GM23338 (cell line): ENCODE measurements at regions not wholly inside any gene's neighbourhood (a gene's known extent, or its start where the extent isn't known, plus 50 kb on each side); places are given as distances from the start of the nearest gene placed in this dataset.

Experiments
- ATAC-seq: fragments of 200-7000 bp; cut with Tn5 transposase; 3 replicates; pipeline ENCODE4 v1.9.1; 2020
- DNase-seq: peaks from one replicate; pipeline ENCODE4 v3.0.0-alpha.2; 2015; ENCODE audit warnings: low spot score
- H2AFZ ChIP-seq: fragments of 200-600 bp; sonication (generic); 2 replicates; pipeline ENCODE4 v1.8.0; 2016; ENCODE audit warnings: antibody characterized with exemption, mild to moderate bottlenecking, moderate library complexity
- H3F3A ChIP-seq: fragments of 200-600 bp; sonication (generic); replicated peaks from 2 replicates; pipeline ENCODE4 v1.8.0; 2017; ENCODE audit warnings: antibody characterized with exemption, mixed run types, low read depth
- H3K27ac ChIP-seq: fragments of 200-600 bp; sonication (generic); 2 replicates; pipeline ENCODE4 v1.6.1; 2016; ENCODE audit warnings: low read depth
- H3K27me3 ChIP-seq: fragments of 200-600 bp; sonication (generic); 2 replicates; pipeline ENCODE4 v1.8.0; 2016; ENCODE audit warnings: mild to moderate bottlenecking, mixed run types, moderate library complexity; ENCODE audit not compliant: insufficient read depth
- H3K36me3 ChIP-seq: fragments of 200-600 bp; sonication (generic); 2 replicates; pipeline ENCODE4 v1.8.0; 2016; ENCODE audit warnings: mild to moderate bottlenecking; ENCODE audit not compliant: insufficient read depth
- H3K4me1 ChIP-seq: fragments of 200-600 bp; sonication (generic); 2 replicates; pipeline ENCODE4 v1.8.0; 2016; ENCODE audit warnings: mild to moderate bottlenecking, moderate library complexity; ENCODE audit not compliant: insufficient read depth
- H3K4me2 ChIP-seq: fragments of 200-600 bp; sonication (generic); 2 replicates; pipeline ENCODE4 v1.7.1; 2017; ENCODE audit warnings: mixed run types
- H3K4me3 ChIP-seq: fragments of 200-600 bp; sonication (generic); 2 replicates; pipeline ENCODE4 v1.6.1; 2016; ENCODE audit warnings: mixed run types
- H3K79me2 ChIP-seq: fragments of 200-600 bp; sonication (generic); replicated peaks from 2 replicates; pipeline ENCODE4 v1.8.0; 2017; ENCODE audit warnings: mild to moderate bottlenecking; ENCODE audit not compliant: insufficient read depth
- H3K9me2 ChIP-seq: fragments of 200-600 bp; sonication (generic); 2 replicates; pipeline ENCODE4 v1.8.0; 2017; ENCODE audit not compliant: insufficient read depth
- H4K20me1 ChIP-seq: fragments of 200-600 bp; sonication (generic); replicated peaks from 2 replicates; pipeline ENCODE4 v1.8.0; 2017; ENCODE audit warnings: mild to moderate bottlenecking; ENCODE audit not compliant: insufficient read depth
- H3K27ac Mint-ChIP-seq: 2 replicates; pipeline ENCODE4 v1.8.0; 2020; ENCODE audit warnings: inconsistent platforms, mild to moderate bottlenecking, moderate library complexity, mixed read lengths
- H3K27me3 Mint-ChIP-seq: 3 replicates; pipeline ENCODE4 v1.8.0; 2022; ENCODE audit warnings: low read depth, mild to moderate bottlenecking, moderate library complexity, mixed read lengths, inconsistent platforms; ENCODE audit not compliant: insufficient read depth, poor library complexity
- H3K36me3 Mint-ChIP-seq: 3 replicates; pipeline ENCODE4 v1.8.0; 2021; ENCODE audit warnings: low read depth, mild to moderate bottlenecking, inconsistent platforms, moderate library complexity, mixed read lengths
- H3K4me1 Mint-ChIP-seq: 3 replicates; pipeline ENCODE4 v1.8.0; 2020; ENCODE audit warnings: mild to moderate bottlenecking, inconsistent platforms, mixed read lengths
- H3K4me3 Mint-ChIP-seq: 3 replicates; pipeline ENCODE4 v1.8.0; 2021; ENCODE audit warnings: moderate library complexity, mild to moderate bottlenecking, inconsistent platforms, mixed read lengths
- H3K9me3 Mint-ChIP-seq: 3 replicates; pipeline ENCODE4 v1.8.0; 2020; ENCODE audit warnings: moderate library complexity, mild to moderate bottlenecking, inconsistent platforms, mixed read lengths
- CREB1 ChIP-seq: fragments of 250-450 bp; sonication (Bioruptor Pico); IDR thresholded peaks from 2 replicates; pipeline ENCODE4 v1.5.0; 2020; ENCODE audit warnings: low read depth, mild to moderate bottlenecking, moderate library complexity
- EZH2phosphoT487 ChIP-seq: fragments of 200-600 bp; sonication (generic); IDR thresholded peaks from one replicate; pipeline ENCODE4 v1.8.1; 2018; ENCODE audit warnings: antibody characterized with exemption; ENCODE audit not compliant: unreplicated experiment
- NANOG ChIP-seq: IDR thresholded peaks from 2 replicates; pipeline ENCODE4 v1.6.1; 2016; ENCODE audit warnings: antibody characterized with exemption, borderline replicate concordance
- POLR2AphosphoS5 ChIP-seq: IDR thresholded peaks from 2 replicates; pipeline ENCODE4 v1.6.1; 2016; ENCODE audit warnings: antibody characterized with exemption, low read depth
- ZNF114 ChIP-seq: fragments of 250-450 bp; sonication (Bioruptor Pico); IDR thresholded peaks from 2 replicates; pipeline ENCODE4 v1.5.0; 2020; ENCODE audit warnings: mild to moderate bottlenecking, moderate library complexity
- TF ChIP-seq, protein P1 (sequence below): IDR thresholded peaks from one replicate; pipeline ENCODE4 v1.6.1; 2018; ENCODE audit warnings: antibody characterized with exemption; ENCODE audit not compliant: unreplicated experiment
- TF ChIP-seq, protein P2 (sequence below), 2 experiments: fragments of 200-600 bp in 1 of 2; sonication (generic) in 1 of 2; conservative IDR thresholded peaks; 2 replicates each; pipeline versions ENCODE4 v1.5.1 to v1.6.1; 2016 to 2017; ENCODE audit warnings: antibody characterized with exemption in 2 of 2, low read depth in 2 of 2, mild to moderate bottlenecking in 2 of 2, moderate library complexity in 1 of 2

DNA sequence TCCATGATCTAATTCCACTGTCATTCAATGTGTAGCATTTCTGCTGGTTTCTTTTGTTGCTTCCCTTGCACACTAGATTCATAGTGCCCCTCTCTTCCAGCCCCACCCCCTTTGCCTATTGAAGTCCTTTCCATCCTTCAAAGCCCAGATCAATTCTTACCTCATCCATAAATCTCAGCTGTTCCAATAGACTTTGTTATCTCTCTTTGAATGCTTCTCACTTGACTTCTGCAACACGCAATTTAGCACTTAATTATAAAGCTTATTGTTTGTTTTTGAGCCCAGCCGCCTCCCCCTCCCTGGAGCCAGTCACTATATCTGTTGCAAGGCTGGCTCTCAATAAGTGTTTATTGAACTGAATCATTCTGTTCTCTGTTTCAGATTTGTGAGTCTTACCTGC, 174.6 kb upstream of the TBL1XR1 start:
- DNase-seq (no peak), ATAC-seq (no peak)
- Histone ChIP-seq H3K27me3 (no peaks in the 10 kb centered on the region), H3K9me2 (no peaks in the 10 kb centered on the region), H3K4me1 (no peaks in the 10 kb centered on the region), H3K4me2 (no peak overlapping the region), H3K27ac (no peak overlapping the region), H2AFZ (no peak overlapping the region), H3K4me3 (no peak overlapping the region), H3K36me3 (no peaks in the 10 kb centered on the region), H4K20me1 (no peaks in the 10 kb centered on the region), H3F3A (no peaks in the 10 kb centered on the region), H3K79me2 (no peaks in the 10 kb centered on the region)
- H3K27ac Mint-ChIP-seq: no peak overlapping the region
- H3K4me3 Mint-ChIP-seq: no peak overlapping the region
- H3K9me3 Mint-ChIP-seq: no peaks in the 10 kb centered on the region; the same call in 2 of the 3 replicates
- H3K27me3 Mint-ChIP-seq: no peaks in the 10 kb centered on the region
- no peaks in the 10 kb centered on the region for H3K4me1 Mint-ChIP-seq
- H3K36me3 Mint-ChIP-seq: no peaks in the 10 kb centered on the region
- no peak for TF ChIP-seq EZH2phosphoT487
- TF ChIP-seq NANOG: no peak
- TF ChIP-seq, protein P1, sequence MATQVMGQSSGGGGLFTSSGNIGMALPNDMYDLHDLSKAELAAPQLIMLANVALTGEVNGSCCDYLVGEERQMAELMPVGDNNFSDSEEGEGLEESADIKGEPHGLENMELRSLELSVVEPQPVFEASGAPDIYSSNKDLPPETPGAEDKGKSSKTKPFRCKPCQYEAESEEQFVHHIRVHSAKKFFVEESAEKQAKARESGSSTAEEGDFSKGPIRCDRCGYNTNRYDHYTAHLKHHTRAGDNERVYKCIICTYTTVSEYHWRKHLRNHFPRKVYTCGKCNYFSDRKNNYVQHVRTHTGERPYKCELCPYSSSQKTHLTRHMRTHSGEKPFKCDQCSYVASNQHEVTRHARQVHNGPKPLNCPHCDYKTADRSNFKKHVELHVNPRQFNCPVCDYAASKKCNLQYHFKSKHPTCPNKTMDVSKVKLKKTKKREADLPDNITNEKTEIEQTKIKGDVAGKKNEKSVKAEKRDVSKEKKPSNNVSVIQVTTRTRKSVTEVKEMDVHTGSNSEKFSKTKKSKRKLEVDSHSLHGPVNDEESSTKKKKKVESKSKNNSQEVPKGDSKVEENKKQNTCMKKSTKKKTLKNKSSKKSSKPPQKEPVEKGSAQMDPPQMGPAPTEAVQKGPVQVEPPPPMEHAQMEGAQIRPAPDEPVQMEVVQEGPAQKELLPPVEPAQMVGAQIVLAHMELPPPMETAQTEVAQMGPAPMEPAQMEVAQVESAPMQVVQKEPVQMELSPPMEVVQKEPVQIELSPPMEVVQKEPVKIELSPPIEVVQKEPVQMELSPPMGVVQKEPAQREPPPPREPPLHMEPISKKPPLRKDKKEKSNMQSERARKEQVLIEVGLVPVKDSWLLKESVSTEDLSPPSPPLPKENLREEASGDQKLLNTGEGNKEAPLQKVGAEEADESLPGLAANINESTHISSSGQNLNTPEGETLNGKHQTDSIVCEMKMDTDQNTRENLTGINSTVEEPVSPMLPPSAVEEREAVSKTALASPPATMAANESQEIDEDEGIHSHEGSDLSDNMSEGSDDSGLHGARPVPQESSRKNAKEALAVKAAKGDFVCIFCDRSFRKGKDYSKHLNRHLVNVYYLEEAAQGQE: no peak
- no peak for TF ChIP-seq ZNF114
- TF ChIP-seq, protein P2, sequence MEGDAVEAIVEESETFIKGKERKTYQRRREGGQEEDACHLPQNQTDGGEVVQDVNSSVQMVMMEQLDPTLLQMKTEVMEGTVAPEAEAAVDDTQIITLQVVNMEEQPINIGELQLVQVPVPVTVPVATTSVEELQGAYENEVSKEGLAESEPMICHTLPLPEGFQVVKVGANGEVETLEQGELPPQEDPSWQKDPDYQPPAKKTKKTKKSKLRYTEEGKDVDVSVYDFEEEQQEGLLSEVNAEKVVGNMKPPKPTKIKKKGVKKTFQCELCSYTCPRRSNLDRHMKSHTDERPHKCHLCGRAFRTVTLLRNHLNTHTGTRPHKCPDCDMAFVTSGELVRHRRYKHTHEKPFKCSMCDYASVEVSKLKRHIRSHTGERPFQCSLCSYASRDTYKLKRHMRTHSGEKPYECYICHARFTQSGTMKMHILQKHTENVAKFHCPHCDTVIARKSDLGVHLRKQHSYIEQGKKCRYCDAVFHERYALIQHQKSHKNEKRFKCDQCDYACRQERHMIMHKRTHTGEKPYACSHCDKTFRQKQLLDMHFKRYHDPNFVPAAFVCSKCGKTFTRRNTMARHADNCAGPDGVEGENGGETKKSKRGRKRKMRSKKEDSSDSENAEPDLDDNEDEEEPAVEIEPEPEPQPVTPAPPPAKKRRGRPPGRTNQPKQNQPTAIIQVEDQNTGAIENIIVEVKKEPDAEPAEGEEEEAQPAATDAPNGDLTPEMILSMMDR (conservative IDR thresholded peaks at IDR 0.05; ENCODE audit: low read depth in 2 of 2): no peak

DNA sequence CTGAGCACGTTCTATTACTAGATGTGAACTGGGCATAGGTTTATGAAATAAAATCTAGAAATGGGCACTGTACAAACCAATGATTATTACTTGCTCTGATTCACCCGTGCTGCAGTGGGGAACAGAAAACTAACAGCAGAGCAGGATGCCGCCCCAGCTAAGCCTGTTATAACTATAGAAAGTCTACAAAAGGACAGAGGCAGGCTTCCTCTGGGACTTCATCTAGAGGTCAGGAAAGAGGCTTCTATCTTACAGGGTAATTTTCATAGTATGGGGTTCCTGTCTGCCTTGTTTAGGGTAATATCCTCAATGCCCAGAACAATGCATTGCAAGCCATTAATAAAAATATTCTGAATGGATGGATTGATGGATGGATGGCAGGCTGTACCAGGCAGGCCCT, 177.0 kb upstream of the TBL1XR1 start:
- H3K27ac Mint-ChIP-seq: no peak overlapping the region
- no peak overlapping the region for H3K4me3 Mint-ChIP-seq
- no peaks in the 10 kb centered on the region for H3K36me3 ChIP-seq
- TF ChIP-seq POLR2AphosphoS5: no peak
- TF ChIP-seq CREB1: no peak
- TF ChIP-seq NANOG: no peak
- no peaks in the 10 kb centered on the region for H3F3A ChIP-seq
- no peak overlapping the region; the same call in 1 of the 2 replicates for H2AFZ ChIP-seq
- H3K4me1 ChIP-seq: no peaks in the 10 kb centered on the region
- no peaks in the 10 kb centered on the region for H3K27me3 Mint-ChIP-seq
- ATAC-seq: no peak
- H3K9me2 ChIP-seq: no peaks in the 10 kb centered on the region
- no peak overlapping the region for H3K27ac ChIP-seq
- H3K4me1 Mint-ChIP-seq: no peaks in the 10 kb centered on the region
- H3K9me3 Mint-ChIP-seq: no peaks in the 10 kb centered on the region
- no peaks in the 10 kb centered on the region for H3K79me2 ChIP-seq
- no peaks in the 10 kb centered on the region for H4K20me1 ChIP-seq
- H3K4me3 ChIP-seq: no peak overlapping the region
- DNase-seq: no peak
- H3K36me3 Mint-ChIP-seq: no peaks in the 10 kb centered on the region
- H3K4me2 ChIP-seq: no peak overlapping the region
- no peaks in the 10 kb centered on the region for H3K27me3 ChIP-seq
